Neuronal stem cell (in vitro differentiated cells): ENCODE measurements at regions not wholly inside any gene's neighbourhood (a gene's known extent, or its start where the extent isn't known, plus 50 kb on each side); places are given as distances from the start of the nearest gene placed in this dataset.
A peak's percentile ranks its signal among the peaks of the same experiment; 100 is the strongest.

Source experiments
- DNase-seq: peaks from one replicate; pipeline ENCODE4 v3.0.0-alpha.2; 2013; ENCODE audit warnings: low spot score
- H2AFZ ChIP-seq: one replicate; pipeline ENCODE4 v1.6.1; 2013; ENCODE audit warnings: mild to moderate bottlenecking, low read length, inconsistent platforms
- H2AK5ac ChIP-seq: 2 replicates; pipeline ENCODE4 v1.6.1; 2013; ENCODE audit warnings: low read depth, mild to moderate bottlenecking, inconsistent platforms, low read length, moderate library complexity, mixed read lengths
- H2BK120ac ChIP-seq: 2 replicates; pipeline ENCODE4 v1.6.1; 2013; ENCODE audit warnings: low read depth, mild to moderate bottlenecking, inconsistent platforms, low read length, moderate library complexity, mixed read lengths
- H2BK12ac ChIP-seq: one replicate; pipeline ENCODE4 v1.6.1; 2013; ENCODE audit warnings: low read length, inconsistent platforms
- H2BK15ac ChIP-seq: 2 replicates; pipeline ENCODE4 v1.6.1; 2013; ENCODE audit warnings: mild to moderate bottlenecking, low read length, inconsistent platforms, mixed read lengths
- H2BK5ac ChIP-seq: one replicate; pipeline ENCODE4 v1.6.1; 2013; ENCODE audit warnings: inconsistent platforms, mild to moderate bottlenecking, low read length, moderate library complexity
- H3K14ac ChIP-seq: one replicate; pipeline ENCODE4 v1.6.1; 2013; ENCODE audit warnings: low read length, inconsistent platforms
- H3K18ac ChIP-seq: 2 replicates; pipeline ENCODE4 v1.6.1; 2013; ENCODE audit warnings: low read length, inconsistent platforms
- H3K23ac ChIP-seq: 2 replicates; pipeline ENCODE4 v1.6.1; 2013; ENCODE audit warnings: low read depth, mild to moderate bottlenecking, mixed read lengths, low read length, inconsistent platforms; ENCODE audit not compliant: poor library complexity
- H3K27ac ChIP-seq: replicated peaks from 3 replicates; pipeline ENCODE4 v1.5.1; 2013; ENCODE audit warnings: low read length, inconsistent platforms
- H3K27me3 ChIP-seq, 3 experiments: 2 replicates each; pipeline ENCODE4 v1.6.1; 2013; ENCODE audit warnings: low read length in 3 of 3, mild to moderate bottlenecking in 2 of 3, inconsistent platforms in 1 of 3, low read depth in 1 of 3, mixed read lengths in 1 of 3, moderate library complexity in 1 of 3; ENCODE audit not compliant: control insufficient read depth in 3 of 3, insufficient read depth in 3 of 3
- H3K36me3 ChIP-seq, 2 donors: replicated peaks in 1 of 2; 2 replicates each; pipeline ENCODE4 v1.6.1; 2013; ENCODE audit warnings: low read length in 2 of 2; ENCODE audit not compliant: control insufficient read depth in 2 of 2, insufficient read depth in 2 of 2
- H3K4ac ChIP-seq: 2 replicates; pipeline ENCODE4 v1.6.1; 2013; ENCODE audit warnings: inconsistent platforms, mild to moderate bottlenecking, low read length, moderate library complexity
- H3K4me1 ChIP-seq, 2 donors: 1 replicate in 1 of 2; 2 replicates in 1 of 2; pipeline ENCODE4 v1.6.1; 2013; ENCODE audit warnings: low read length in 2 of 2, low read depth in 1 of 2; ENCODE audit not compliant: control insufficient read depth in 2 of 2, insufficient read depth in 1 of 2
- H3K4me2 ChIP-seq: one replicate; pipeline ENCODE4 v1.6.1; 2013; ENCODE audit warnings: mild to moderate bottlenecking, low read length, inconsistent platforms; ENCODE audit not compliant: insufficient read depth, poor library complexity, severe bottlenecking
- H3K4me3 ChIP-seq, 2 donors: 2 replicates each; pipeline ENCODE4 v1.5.1; 2013; ENCODE audit warnings: low read length in 2 of 2, mild to moderate bottlenecking in 2 of 2, inconsistent platforms in 1 of 2, moderate library complexity in 1 of 2
- H3K79me1 ChIP-seq: one replicate; pipeline ENCODE4 v1.6.1; 2013; ENCODE audit warnings: low read depth, mild to moderate bottlenecking, inconsistent platforms, low read length, moderate library complexity
- H3K9ac ChIP-seq: one replicate; pipeline ENCODE4 v1.6.1; 2013; ENCODE audit warnings: mild to moderate bottlenecking, low read depth, low read length, inconsistent platforms; ENCODE audit not compliant: poor library complexity
- H3K9me3 ChIP-seq, 2 donors: replicated peaks in 1 of 2; 2 replicates each; pipeline versions ENCODE3 to v1.6.1; 2013; ENCODE audit warnings: low read length in 2 of 2, mild to moderate bottlenecking in 2 of 2, inconsistent platforms in 1 of 2, low read depth in 1 of 2, mixed read lengths in 1 of 2, moderate library complexity in 1 of 2; ENCODE audit not compliant: control insufficient read depth in 2 of 2, insufficient read depth in 1 of 2
- H4K8ac ChIP-seq: one replicate; pipeline ENCODE4 v1.6.1; 2013; ENCODE audit warnings: low read depth, mild to moderate bottlenecking, inconsistent platforms, low read length, moderate library complexity
- H4K91ac ChIP-seq: one replicate; pipeline ENCODE4 v1.6.1; 2013; ENCODE audit warnings: low read length, low read depth, mild to moderate bottlenecking, inconsistent platforms; ENCODE audit not compliant: poor library complexity
- WGBS, 2 donors: extraction: QIAGEN DNeasy Blood & Tissue Kit; methylation state at CpG; one replicate each; pipeline ENCODE4 v1.1.7; 2013; ENCODE audit warnings: missing lambda C conversion rate in 2 of 2, mixed read lengths in 1 of 2; ENCODE audit not compliant: insufficient read length in 2 of 2, insufficient replicate concordance in 1 of 2; ENCODE audit errors: extremely low coverage in 2 of 2; 5-methylcytosine and 5-hydroxymethylcytosine counted together

DNA sequence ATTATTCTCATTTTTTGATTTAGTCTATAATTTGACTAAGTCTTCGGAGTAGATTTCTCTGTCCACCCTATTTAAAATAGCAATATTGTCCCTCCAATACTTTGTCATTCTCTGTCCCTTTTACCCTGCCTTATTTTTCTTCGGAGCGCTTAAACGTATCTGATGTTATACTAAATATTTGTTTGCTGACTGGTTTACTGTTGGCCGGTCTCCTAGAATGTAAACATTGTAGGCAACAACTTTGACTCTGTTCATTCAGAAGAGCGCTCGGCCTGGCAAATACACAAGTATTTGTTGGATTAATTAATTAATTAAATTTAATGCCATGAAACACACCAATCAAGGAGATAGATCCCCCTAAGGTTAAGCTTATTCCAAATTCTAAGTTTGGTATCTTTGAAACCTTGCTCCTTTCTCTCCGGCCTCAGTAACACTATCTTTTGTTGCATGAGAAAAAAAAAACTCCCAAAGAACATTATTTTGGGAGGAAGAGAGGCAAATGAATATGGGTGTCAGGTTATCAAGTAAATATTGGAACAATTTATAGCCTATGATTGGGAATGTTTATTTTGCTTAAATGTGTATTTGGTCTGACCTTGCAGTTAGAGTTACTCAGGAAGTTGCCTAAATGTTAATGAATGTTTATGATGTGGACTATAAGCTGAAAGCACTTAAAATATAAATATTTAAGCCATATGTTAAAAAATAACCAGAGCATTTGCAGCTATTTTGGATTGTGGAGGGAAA lies 231.1 kb downstream of the SOX4 start:
- H3K27ac ChIP-seq: no peak overlapping the region
- DNase-seq: no peak
- H2BK5ac ChIP-seq: no peak overlapping the region
- H3K4me2 ChIP-seq: no peak overlapping the region
- H2AK5ac ChIP-seq: no peak overlapping the region
- no peaks in the 10 kb centered on the region for H3K79me1 ChIP-seq
- no peak overlapping the region for H3K4ac ChIP-seq
- no peak overlapping the region for H2BK12ac ChIP-seq
- H3K9ac ChIP-seq: no peak overlapping the region
- no peak overlapping the region for H4K91ac ChIP-seq
- no CpG with 5 or more reads among the region's 8 CpGs for WGBS, 2 donors
- no peaks in the 10 kb centered on the region for H3K27me3 ChIP-seq
- no peak overlapping the region for H3K23ac ChIP-seq
- no peak overlapping the region for H2BK15ac ChIP-seq
- peaks cover 0 to under 1% of the 10 kb centered on the region in 2 donors for H3K36me3 ChIP-seq
- H2AFZ ChIP-seq: no peak overlapping the region
- no peak overlapping the region for H2BK120ac ChIP-seq
- peaks cover 15 to 19% of the 10 kb centered on the region in 2 donors for H3K4me1 ChIP-seq
- no peak overlapping the region for H3K4me3 ChIP-seq
- H3K18ac ChIP-seq: no peak overlapping the region
- no peaks in the 10 kb centered on the region for H3K9me3 ChIP-seq
- H4K8ac ChIP-seq: no peak overlapping the region
- no peak overlapping the region for H3K14ac ChIP-seq

DNA sequence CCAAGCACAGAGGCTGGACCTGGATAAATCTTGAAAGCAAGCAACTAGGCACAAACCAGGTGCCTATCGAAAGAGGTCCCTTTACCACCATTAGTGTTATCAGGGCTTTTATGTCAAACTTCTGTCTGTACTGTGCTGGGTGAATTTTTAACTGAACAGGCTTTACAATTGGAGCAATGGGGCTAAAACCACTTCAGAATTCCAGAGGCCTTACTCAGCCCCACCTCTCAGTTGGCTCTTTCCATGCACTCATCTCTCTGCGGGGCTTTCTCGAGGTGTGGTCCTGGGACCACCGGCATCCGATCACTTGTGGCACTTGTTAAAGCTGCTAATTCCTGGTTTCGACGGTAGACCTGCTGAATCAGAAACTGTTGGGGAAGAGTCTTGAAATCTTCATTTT lies 232.5 kb downstream of the SOX4 start:
- no peak overlapping the region for H2BK120ac ChIP-seq
- no peak overlapping the region for H2BK5ac ChIP-seq
- no peak overlapping the region for H4K91ac ChIP-seq
- WGBS, 2 donors: no CpG with 5 or more reads among the region's 7 CpGs
- no peak overlapping the region for H3K14ac ChIP-seq
- H3K79me1 ChIP-seq: no peaks in the 10 kb centered on the region
- H3K27me3 ChIP-seq: no peaks in the 10 kb centered on the region
- no peak overlapping the region for H2BK15ac ChIP-seq
- no peak overlapping the region for H2BK12ac ChIP-seq
- H3K4ac ChIP-seq: no peak overlapping the region
- no peaks in the 10 kb centered on the region for H3K9me3 ChIP-seq
- no peak overlapping the region for H3K23ac ChIP-seq
- H3K4me2 ChIP-seq: peak overlapping the region; percentile 41
- no peaks in the 10 kb centered on the region for H3K36me3 ChIP-seq
- H3K4me1 ChIP-seq: peaks cover 15 to 19% of the 10 kb centered on the region in 2 donors
- H2AFZ ChIP-seq: no peak overlapping the region
- no peak overlapping the region for H4K8ac ChIP-seq
- H3K18ac ChIP-seq: no peak overlapping the region
- no peak overlapping the region for H3K4me3 ChIP-seq
- peak; percentile 55 for DNase-seq
- peak overlapping the region; percentile 37 for H3K27ac ChIP-seq
- no peak overlapping the region for H2AK5ac ChIP-seq
- no peak overlapping the region for H3K9ac ChIP-seq

DNA sequence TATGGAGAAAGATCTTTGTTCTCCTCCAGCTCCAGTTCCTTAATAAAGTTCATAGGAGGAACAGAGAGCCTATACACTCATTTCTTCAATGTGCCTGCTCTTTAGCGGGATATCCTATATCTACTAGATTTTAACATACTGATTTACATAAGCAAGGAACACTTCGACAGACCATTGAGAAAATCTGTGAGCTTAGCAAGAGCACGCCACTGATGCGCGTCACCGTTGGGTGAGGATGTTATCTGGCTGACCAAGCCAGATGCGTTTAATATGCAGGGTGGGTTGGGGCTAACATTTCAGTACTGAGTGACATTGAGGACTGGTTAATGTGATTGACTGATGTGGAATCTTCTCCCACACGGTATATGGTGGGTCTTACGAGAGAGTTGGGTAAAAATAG lies 233.4 kb downstream of the SOX4 start:
- H3K14ac ChIP-seq: no peak overlapping the region
- no peaks in the 10 kb centered on the region for H3K79me1 ChIP-seq
- DNase-seq: no peak
- H2BK12ac ChIP-seq: no peak overlapping the region
- H3K23ac ChIP-seq: no peak overlapping the region
- peaks cover 19 to 27% of the 10 kb centered on the region in 2 donors for H3K4me1 ChIP-seq
- WGBS, 2 donors: no CpG with 5 or more reads among the region's 9 CpGs
- no peak overlapping the region for H3K27ac ChIP-seq
- no peak overlapping the region for H3K9ac ChIP-seq
- H3K36me3 ChIP-seq: no peaks in the 10 kb centered on the region
- H2BK120ac ChIP-seq: no peak overlapping the region
- no peak overlapping the region for H3K4ac ChIP-seq
- no peaks in the 10 kb centered on the region for H3K27me3 ChIP-seq
- H2AFZ ChIP-seq: no peak overlapping the region
- no peak overlapping the region for H3K4me3 ChIP-seq
- no peak overlapping the region for H2BK5ac ChIP-seq
- no peak overlapping the region for H2BK15ac ChIP-seq
- no peak overlapping the region for H2AK5ac ChIP-seq
- H4K91ac ChIP-seq: no peak overlapping the region
- H3K4me2 ChIP-seq: no peak overlapping the region
- H4K8ac ChIP-seq: no peak overlapping the region
- no peaks in the 10 kb centered on the region for H3K9me3 ChIP-seq
- H3K18ac ChIP-seq: no peak overlapping the region

DNA sequence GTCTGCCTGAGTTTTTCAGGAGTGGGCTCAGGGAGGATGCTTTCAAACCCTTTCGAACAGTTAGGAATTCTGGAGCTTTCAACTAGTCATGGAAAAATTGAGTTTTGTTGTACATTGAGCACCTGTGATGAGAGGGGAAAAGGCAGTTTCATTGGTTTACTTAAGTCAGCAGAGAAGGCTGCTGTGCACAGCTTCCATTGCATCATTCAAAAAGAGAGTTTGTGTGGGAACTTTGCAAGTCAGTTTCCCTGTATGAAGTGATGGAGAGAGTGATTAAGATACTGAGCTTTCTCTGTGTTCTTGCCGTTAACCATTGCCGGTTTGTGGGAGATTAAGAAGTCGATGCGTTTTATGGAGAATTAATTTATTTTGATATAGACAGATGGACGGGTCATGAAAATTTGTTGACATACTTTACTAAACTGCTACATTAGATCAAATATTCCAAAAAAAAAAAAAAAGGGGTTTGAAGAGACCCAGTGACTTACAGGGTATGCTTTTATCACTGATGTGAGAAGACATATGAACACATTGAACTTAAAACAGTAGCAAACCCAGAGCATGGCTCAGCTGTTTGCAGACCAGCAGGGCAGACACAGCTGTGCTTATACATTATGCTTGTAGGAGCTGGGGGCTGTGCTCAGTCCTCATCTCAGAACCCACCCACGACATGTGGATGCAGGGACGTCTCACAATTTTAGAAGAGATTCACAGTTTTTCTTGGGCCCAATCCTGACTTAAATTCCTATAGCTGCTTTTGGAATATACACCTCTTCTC lies 234.1 kb downstream of the SOX4 start:
- Histone ChIP-seq H2BK5ac (no peak overlapping the region), H3K9ac (no peak overlapping the region), H3K4ac (no peak overlapping the region), H3K4me3 (no peak overlapping the region), H4K91ac (no peak overlapping the region), H3K9me3 (no peaks in the 10 kb centered on the region), H3K18ac (no peak overlapping the region), H3K23ac (no peak overlapping the region), H2AK5ac (no peak overlapping the region), H2AFZ (no peak overlapping the region), H3K36me3 (peaks cover 0 to 6% of the 10 kb centered on the region in 2 donors), H2BK15ac (no peak overlapping the region), H3K14ac (no peak overlapping the region), H4K8ac (no peak overlapping the region), H3K4me1 (peaks cover 21 to 27% of the 10 kb centered on the region in 2 donors), H3K4me2 (no peak overlapping the region), H2BK120ac (no peak overlapping the region), H3K79me1 (no peaks in the 10 kb centered on the region), H3K27ac (no peak overlapping the region), H2BK12ac (no peak overlapping the region), H3K27me3 (no peaks in the 10 kb centered on the region)
- no peak for DNase-seq
- WGBS, 2 donors: 100% methylated on average over 3 of the region's 8 CpGs; no CpG with 5 or more reads in 1 of the 2 donors
